Peyer's patch (tissue), 4 donors: ENCODE measurements at regions not wholly inside any gene's neighbourhood (a gene's known extent, or its start where the extent isn't known, plus 50 kb on each side); places are given as distances from the start of the nearest gene placed in this dataset.

Source experiments
- POLR2A ChIP-seq, 2 donors: fragments of 450-650 bp; IDR thresholded peaks; one replicate each; pipeline ENCODE4 v1.5.1; 2017; ENCODE audit warnings: antibody characterized with exemption in 2 of 2, mild to moderate bottlenecking in 2 of 2, moderate library complexity in 2 of 2
- TF ChIP-seq, protein P1 (sequence below), 6 experiments: fragments of 450-650 bp in 4 of 6; fragments of 200-600 bp in 2 of 6; sonication (generic) in 1 of 6; IDR thresholded peaks; one replicate each; pipeline ENCODE4 v1.5.1; 2017 to 2019; ENCODE audit warnings: antibody characterized with exemption in 6 of 6, mild to moderate bottlenecking in 3 of 6, moderate library complexity in 1 of 6

DNA sequence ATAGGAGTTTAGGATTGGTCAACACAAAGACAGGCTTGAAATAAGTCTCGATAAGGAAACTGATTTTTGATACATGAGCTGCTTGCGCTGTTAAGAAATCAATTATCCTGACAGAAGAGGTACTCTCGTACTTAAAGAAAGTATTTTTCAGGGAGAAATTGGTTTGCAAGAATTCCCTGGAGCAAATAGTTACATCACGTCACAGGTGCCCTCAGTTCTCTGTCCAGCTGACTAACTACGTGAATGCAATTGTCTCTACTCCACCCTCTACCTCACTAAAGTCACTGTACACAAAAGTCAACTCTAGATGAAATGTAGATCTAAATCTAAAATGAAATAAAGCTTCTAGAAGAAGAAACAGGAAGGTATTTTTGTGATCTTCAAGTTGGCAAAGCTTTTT, 130.6 kb upstream of the KCNJ16 start:
- TF ChIP-seq, protein P1, sequence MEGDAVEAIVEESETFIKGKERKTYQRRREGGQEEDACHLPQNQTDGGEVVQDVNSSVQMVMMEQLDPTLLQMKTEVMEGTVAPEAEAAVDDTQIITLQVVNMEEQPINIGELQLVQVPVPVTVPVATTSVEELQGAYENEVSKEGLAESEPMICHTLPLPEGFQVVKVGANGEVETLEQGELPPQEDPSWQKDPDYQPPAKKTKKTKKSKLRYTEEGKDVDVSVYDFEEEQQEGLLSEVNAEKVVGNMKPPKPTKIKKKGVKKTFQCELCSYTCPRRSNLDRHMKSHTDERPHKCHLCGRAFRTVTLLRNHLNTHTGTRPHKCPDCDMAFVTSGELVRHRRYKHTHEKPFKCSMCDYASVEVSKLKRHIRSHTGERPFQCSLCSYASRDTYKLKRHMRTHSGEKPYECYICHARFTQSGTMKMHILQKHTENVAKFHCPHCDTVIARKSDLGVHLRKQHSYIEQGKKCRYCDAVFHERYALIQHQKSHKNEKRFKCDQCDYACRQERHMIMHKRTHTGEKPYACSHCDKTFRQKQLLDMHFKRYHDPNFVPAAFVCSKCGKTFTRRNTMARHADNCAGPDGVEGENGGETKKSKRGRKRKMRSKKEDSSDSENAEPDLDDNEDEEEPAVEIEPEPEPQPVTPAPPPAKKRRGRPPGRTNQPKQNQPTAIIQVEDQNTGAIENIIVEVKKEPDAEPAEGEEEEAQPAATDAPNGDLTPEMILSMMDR (IDR thresholded peaks at IDR 0.05): no peak
- no peak for TF ChIP-seq POLR2A (IDR thresholded peaks at IDR 0.05)
